ENCODE measurements at regions not wholly inside any gene's neighbourhood (a gene's known extent, or its start where the extent isn't known, plus 50 kb on each side); places are given as distances from the start of the nearest gene placed in this dataset.

GRCh38 chr18:42392416-42392815 lies 437.4 kb downstream of the PIK3C3 start:
- peak in 1 of 2 donors; percentile 29 for DNase-seq (ENCODE audit: low read depth in 2 of 2)
- no peaks in the 10 kb centered on the region for H3K27me3 ChIP-seq (ENCODE audit: control insufficient read depth, insufficient read depth, low read length)
- no peak overlapping the region for H3K4me3 ChIP-seq (replicated peaks in 1 of 4; ENCODE audit: control extremely low read depth in 1 of 4, insufficient read depth in 1 of 4, low read depth in 3 of 4, low read length in 4 of 4)
- no peaks in the 10 kb centered on the region for H3K36me3 ChIP-seq (ENCODE audit: control insufficient read depth, insufficient read depth, low read length)
- TF ChIP-seq, protein P1, sequence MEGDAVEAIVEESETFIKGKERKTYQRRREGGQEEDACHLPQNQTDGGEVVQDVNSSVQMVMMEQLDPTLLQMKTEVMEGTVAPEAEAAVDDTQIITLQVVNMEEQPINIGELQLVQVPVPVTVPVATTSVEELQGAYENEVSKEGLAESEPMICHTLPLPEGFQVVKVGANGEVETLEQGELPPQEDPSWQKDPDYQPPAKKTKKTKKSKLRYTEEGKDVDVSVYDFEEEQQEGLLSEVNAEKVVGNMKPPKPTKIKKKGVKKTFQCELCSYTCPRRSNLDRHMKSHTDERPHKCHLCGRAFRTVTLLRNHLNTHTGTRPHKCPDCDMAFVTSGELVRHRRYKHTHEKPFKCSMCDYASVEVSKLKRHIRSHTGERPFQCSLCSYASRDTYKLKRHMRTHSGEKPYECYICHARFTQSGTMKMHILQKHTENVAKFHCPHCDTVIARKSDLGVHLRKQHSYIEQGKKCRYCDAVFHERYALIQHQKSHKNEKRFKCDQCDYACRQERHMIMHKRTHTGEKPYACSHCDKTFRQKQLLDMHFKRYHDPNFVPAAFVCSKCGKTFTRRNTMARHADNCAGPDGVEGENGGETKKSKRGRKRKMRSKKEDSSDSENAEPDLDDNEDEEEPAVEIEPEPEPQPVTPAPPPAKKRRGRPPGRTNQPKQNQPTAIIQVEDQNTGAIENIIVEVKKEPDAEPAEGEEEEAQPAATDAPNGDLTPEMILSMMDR (conservative IDR thresholded peaks at IDR 0.05 in 1 of 2, IDR thresholded peaks at IDR 0.05 in 1 of 2; ENCODE audit: low read depth in 1 of 2, low read length in 2 of 2), result no peak
- TF ChIP-seq EZH2 (IDR thresholded peaks at IDR 0.05; ENCODE audit: low read length, missing control alignments), result no peak
- H3K9me3 ChIP-seq (ENCODE audit: control insufficient read depth, insufficient read depth, low read depth, low read length), result no peaks in the 10 kb centered on the region
- H4K20me1 ChIP-seq (ENCODE audit: control insufficient read depth, extremely low read depth, insufficient read depth, low read length), result no peaks in the 10 kb centered on the region
- H3K4me1 ChIP-seq (ENCODE audit: control insufficient read depth, extremely low read depth, insufficient read depth, low read length), result no peaks in the 10 kb centered on the region
- no peak overlapping the region for H3K9ac ChIP-seq (ENCODE audit: insufficient read depth, low read length)
- H2AFZ ChIP-seq (ENCODE audit: low read length), result no peak overlapping the region
- H3K79me2 ChIP-seq (ENCODE audit: control insufficient read depth, insufficient read depth, low read length), result no peaks in the 10 kb centered on the region
- H3K27ac ChIP-seq (ENCODE audit: insufficient read depth, low read length), result no peak overlapping the region
- no peak overlapping the region for H3K4me2 ChIP-seq (ENCODE audit: extremely low read depth, insufficient read depth, low read length)

DNA sequence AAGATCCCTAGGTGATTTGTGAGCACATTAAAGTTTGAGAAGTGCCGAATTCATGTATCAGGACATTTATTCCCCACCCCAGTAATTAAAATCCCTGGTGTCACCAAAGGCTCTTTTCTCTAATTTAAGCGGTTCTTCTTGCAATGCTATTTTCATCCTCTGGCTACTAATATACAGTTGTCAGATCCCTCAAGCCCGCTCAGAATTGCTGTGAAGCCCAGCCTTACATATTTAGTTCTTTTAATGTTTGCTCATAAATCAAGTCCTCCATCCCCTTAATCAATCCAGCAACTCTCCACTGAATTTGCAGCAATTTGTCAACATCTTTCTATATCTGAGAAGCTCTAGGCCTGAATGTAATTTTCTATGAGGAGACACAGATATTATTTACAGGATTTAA lies 437.9 kb downstream of the PIK3C3 start:
- Histone ChIP-seq H3K36me3 (ENCODE audit: control insufficient read depth, insufficient read depth, low read length) (no peaks in the 10 kb centered on the region), H3K9me3 (ENCODE audit: control insufficient read depth, insufficient read depth, low read depth, low read length) (no peaks in the 10 kb centered on the region), H3K27me3 (ENCODE audit: control insufficient read depth, insufficient read depth, low read length) (no peaks in the 10 kb centered on the region), H3K27ac (ENCODE audit: insufficient read depth, low read length) (no peak overlapping the region), H3K9ac (ENCODE audit: insufficient read depth, low read length) (no peak overlapping the region), H2AFZ (ENCODE audit: low read length) (no peak overlapping the region), H3K4me3 (replicated peaks in 1 of 4; ENCODE audit: control extremely low read depth in 1 of 4, insufficient read depth in 1 of 4, low read depth in 3 of 4, low read length in 4 of 4) (no peak overlapping the region), H3K4me1 (ENCODE audit: control insufficient read depth, extremely low read depth, insufficient read depth, low read length) (no peaks in the 10 kb centered on the region), H4K20me1 (ENCODE audit: control insufficient read depth, extremely low read depth, insufficient read depth, low read length) (no peaks in the 10 kb centered on the region), H3K4me2 (ENCODE audit: extremely low read depth, insufficient read depth, low read length) (no peak overlapping the region), H3K79me2 (ENCODE audit: control insufficient read depth, insufficient read depth, low read length) (no peaks in the 10 kb centered on the region)
- no peak for TF ChIP-seq EZH2 (IDR thresholded peaks at IDR 0.05; ENCODE audit: low read length, missing control alignments)
- TF ChIP-seq, protein P1 (conservative IDR thresholded peaks at IDR 0.05 in 1 of 2, IDR thresholded peaks at IDR 0.05 in 1 of 2; ENCODE audit: low read depth in 1 of 2, low read length in 2 of 2), result no peak
- DNase-seq (ENCODE audit: low read depth in 2 of 2), result no peak

GRCh38 chr18:42394238-42394637 lies 439.2 kb downstream of the PIK3C3 start:
- TF ChIP-seq, protein P1 (conservative IDR thresholded peaks at IDR 0.05 in 1 of 2, IDR thresholded peaks at IDR 0.05 in 1 of 2; ENCODE audit: low read depth in 1 of 2, low read length in 2 of 2), result no peak
- TF ChIP-seq EZH2 (IDR thresholded peaks at IDR 0.05; ENCODE audit: low read length, missing control alignments), result no peak
- no peaks in the 10 kb centered on the region for H3K4me1 ChIP-seq (ENCODE audit: control insufficient read depth, extremely low read depth, insufficient read depth, low read length)

More at GRCh38 chr18:42394238-42394637, 439.2 kb downstream of the PIK3C3 start:
- Histone ChIP-seq H3K79me2 (ENCODE audit: control insufficient read depth, insufficient read depth, low read length) (no peaks in the 10 kb centered on the region), H3K27ac (ENCODE audit: insufficient read depth, low read length) (no peak overlapping the region), H2AFZ (ENCODE audit: low read length) (no peak overlapping the region), H4K20me1 (ENCODE audit: control insufficient read depth, extremely low read depth, insufficient read depth, low read length) (no peaks in the 10 kb centered on the region), H3K9ac (ENCODE audit: insufficient read depth, low read length) (no peak overlapping the region), H3K4me2 (ENCODE audit: extremely low read depth, insufficient read depth, low read length) (no peak overlapping the region), H3K36me3 (ENCODE audit: control insufficient read depth, insufficient read depth, low read length) (no peaks in the 10 kb centered on the region), H3K4me3 (replicated peaks in 1 of 4; ENCODE audit: control extremely low read depth in 1 of 4, insufficient read depth in 1 of 4, low read depth in 3 of 4, low read length in 4 of 4) (no peak overlapping the region), H3K9me3 (ENCODE audit: control insufficient read depth, insufficient read depth, low read depth, low read length) (no peaks in the 10 kb centered on the region), H3K27me3 (ENCODE audit: control insufficient read depth, insufficient read depth, low read length) (no peaks in the 10 kb centered on the region)
- DNase-seq (ENCODE audit: low read depth in 2 of 2), result no peak

Data from fibroblast of lung (primary cell).